ENCODE measurements at regions not wholly inside any gene's neighbourhood (a gene's known extent, or its start where the extent isn't known, plus 50 kb on each side); places are given as distances from the start of the nearest gene placed in this dataset.

DNA sequence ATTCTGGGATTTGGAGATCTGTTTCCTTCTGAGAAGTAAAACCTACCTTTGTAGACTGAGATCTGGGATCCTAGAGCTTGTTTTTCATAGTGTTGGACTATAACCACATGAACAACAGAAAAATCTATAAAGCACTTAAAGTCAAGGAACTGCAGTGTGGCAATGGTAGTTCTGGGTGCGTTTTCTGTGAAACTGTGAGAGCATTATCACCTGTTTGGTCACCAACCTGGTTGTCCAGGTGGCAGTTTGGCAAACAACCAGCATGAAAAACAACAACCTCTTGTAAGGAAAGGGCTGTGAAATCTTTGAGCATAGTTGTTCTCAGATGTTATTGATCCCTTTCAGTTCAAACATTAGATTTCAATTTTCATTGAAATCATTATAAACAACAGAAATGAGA lies 215.8 kb upstream of the CITED2 start:
- TF ChIP-seq POLR2A (IDR thresholded peaks at IDR 0.05), result no peak
- TF ChIP-seq, protein P1, sequence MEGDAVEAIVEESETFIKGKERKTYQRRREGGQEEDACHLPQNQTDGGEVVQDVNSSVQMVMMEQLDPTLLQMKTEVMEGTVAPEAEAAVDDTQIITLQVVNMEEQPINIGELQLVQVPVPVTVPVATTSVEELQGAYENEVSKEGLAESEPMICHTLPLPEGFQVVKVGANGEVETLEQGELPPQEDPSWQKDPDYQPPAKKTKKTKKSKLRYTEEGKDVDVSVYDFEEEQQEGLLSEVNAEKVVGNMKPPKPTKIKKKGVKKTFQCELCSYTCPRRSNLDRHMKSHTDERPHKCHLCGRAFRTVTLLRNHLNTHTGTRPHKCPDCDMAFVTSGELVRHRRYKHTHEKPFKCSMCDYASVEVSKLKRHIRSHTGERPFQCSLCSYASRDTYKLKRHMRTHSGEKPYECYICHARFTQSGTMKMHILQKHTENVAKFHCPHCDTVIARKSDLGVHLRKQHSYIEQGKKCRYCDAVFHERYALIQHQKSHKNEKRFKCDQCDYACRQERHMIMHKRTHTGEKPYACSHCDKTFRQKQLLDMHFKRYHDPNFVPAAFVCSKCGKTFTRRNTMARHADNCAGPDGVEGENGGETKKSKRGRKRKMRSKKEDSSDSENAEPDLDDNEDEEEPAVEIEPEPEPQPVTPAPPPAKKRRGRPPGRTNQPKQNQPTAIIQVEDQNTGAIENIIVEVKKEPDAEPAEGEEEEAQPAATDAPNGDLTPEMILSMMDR (IDR thresholded peaks at IDR 0.05 in 4 of 5, conservative IDR thresholded peaks at IDR 0.05 in 1 of 5), result no peak
